NCI-H510A (cell line): ENCODE measurements at regions not wholly inside any gene's neighbourhood (a gene's known extent, or its start where the extent isn't known, plus 50 kb on each side); places are given as distances from the start of the nearest gene placed in this dataset.

Source experiments
- DNase-seq: peaks from one replicate; lab custom pipeline; 2025; lab: John Stamatoyannopoulos, UW

GRCh38 chr20:52643034-52643433, 329.1 kb upstream of the TSHZ2 start:
- no peak for DNase-seq

- DNase-seq: no peak
Measured at GRCh38 chr20:52637201-52637600, 335.0 kb upstream of the TSHZ2 start.

GRCh38 chr20:52631469-52631868, 340.7 kb upstream of the TSHZ2 start:
- no peak for DNase-seq

- DNase-seq: no peak
Measured at GRCh38 chr20:52630138-52630537, 342.0 kb upstream of the TSHZ2 start.

DNA sequence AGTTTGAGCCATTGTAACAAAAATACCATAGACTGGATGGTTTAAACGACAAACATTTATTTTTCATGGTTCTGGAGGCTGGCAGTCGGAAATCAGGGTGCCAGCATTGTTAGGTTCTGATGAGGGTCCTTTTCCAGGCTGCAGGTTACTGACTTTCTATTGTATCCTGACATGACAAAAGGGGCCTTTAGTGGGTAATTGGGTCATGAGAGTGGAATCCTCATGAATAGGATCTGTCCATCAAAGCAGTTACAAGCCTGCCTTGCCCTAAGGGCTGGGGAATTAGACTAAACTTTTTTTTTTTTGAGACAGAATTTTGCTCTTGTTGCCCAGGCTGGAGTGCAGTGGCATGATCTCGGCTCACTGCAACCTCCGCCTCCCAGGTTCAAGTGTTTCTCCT, 347.9 kb upstream of the TSHZ2 start:
- no peak for DNase-seq

DNA sequence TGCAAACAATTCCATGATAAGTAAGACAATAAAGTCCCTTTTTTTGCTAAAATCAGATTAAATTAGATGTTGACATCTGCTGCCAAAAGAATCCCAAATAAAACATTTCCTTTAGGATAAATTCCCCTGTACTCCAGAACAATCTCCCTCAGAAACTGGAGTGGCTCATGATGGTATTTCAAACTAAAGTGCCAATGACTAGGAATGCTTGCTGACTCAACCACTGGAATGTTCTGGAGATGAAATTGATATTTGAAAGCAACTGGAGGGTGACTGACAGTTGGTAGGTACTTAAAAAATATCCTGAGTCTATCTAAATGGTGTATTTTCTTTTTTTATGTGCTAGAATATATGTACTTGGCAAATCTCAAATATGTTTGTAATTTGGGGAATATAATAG, 350.1 kb upstream of the TSHZ2 start:
- no peak for DNase-seq

GRCh38 chr20:52621401-52621800, 350.8 kb upstream of the TSHZ2 start:
- DNase-seq: no peak

DNA sequence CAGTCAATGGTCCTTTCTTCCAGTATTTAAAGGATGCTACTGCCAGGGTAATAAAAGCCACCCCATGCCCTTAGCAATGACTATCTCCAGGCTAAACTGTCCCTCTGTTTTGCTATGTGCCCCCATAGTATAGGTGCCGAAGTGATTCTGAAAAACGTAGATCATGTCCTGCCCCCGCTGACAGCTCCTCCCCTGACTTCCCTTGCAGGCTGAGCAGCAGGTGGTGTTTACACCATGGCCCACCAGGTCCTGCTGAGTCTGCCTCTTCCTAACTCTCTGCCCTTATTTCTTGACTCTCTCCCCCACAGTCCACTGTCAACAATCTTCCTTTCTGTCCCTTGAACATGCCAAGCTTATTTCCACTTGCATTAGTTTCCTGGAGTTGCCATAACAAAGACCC, 352.5 kb upstream of the TSHZ2 start:
- no peak for DNase-seq

DNA sequence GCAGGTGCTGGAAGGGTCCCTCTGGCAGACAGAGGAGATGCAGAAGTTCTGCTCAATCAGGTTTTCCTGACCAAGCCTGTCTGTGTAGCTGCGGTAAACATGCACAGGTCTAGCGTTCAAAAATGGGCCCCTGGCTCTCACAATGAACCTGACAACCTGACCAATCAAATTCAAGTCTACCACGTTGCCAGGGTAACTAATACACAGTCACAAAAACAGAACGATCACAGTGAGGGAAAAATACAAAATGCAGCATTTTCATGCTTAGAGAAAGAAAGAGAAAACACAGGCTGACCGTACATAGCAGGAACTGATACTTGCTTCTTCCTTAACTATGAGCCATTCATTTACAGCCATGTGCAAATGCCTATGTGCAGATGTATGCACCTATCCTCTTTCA, 353.1 kb upstream of the TSHZ2 start:
- DNase-seq: no peak

- DNase-seq: no peak
Measured at GRCh38 chr20:52616629-52617028, 355.5 kb upstream of the TSHZ2 start.

- no peak for DNase-seq
Measured at GRCh38 chr20:52614051-52614863, 357.9 kb upstream of the TSHZ2 start.

DNA sequence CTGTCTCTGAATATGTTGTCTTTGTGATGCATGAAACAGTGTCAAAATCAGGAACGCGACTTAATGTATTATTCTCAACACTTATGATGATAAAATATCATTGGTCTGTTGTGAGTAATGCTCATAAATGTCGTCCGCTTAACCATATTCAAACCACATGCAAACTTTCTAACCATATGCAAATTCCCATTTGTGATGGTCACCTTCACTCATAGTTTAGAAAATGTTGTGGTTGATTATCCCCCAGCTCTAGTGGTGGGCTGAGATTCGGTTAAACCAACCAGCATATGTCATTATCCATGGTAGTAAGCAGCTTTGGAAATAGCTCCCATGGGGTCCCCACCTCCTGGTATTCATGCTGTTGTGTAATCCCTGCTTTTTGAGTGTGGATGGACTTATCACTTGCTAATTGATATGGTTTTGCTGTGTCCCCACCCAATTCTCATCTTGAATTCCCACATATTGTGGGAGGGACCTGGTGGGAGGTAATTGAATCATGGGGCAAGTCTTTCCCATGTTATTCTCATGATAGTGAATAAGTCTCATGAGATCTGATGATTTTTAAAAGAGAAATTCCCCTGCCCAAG, 360.0 kb upstream of the TSHZ2 start:
- no peak for DNase-seq

DNA sequence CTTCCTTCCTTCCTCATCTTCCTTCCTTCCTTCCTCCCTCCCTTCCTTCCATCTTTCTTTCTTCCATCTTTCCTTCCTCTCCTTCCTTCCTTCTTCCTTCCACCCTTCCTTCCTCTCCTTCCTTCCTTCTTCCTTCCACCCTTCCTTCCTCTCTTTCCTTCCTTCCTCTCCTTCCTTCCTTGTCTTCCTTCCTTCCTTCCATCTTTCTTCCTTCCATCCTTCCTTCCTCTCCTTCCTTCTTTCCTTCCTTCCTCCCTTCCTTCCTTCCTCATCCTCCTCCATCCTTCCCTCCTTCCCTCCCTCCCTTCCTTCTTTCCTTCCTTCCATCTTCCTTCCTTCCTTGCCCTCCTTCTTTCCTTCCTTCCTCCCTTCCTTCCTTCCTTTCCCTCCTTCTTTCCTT, 361.4 kb upstream of the TSHZ2 start:
- no peak for DNase-seq

DNA sequence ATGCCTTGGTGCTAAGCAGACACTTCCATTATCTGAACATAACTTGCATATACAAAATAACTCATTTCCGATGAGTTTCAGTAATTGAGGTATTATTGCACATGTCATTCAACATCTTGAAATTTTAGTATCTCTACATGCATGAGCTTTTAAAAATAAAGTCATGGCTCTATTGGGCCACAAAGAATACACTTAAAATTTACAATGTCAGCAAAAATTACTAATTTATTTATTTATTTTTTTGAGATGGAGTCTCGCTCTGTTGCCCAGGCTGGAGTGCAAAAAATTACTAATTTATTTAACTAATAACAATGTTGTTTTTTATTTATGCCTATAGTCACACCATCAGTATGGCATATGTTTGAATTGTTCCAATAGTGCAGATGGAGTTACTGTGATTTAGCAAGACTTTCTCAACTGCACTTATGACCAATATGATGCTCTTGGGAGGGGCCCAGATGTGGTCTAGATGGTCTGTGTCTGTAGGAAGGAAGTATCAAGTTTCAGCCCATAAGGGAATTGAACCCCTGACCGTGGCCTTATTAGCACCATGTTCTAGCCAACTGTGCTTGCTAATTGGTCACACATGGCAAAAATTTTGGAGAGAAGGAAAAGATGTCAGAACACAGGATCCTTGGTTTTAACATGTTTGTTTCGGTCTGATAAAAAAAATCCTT, 370.7 kb upstream of the TSHZ2 start:
- no peak for DNase-seq

DNA sequence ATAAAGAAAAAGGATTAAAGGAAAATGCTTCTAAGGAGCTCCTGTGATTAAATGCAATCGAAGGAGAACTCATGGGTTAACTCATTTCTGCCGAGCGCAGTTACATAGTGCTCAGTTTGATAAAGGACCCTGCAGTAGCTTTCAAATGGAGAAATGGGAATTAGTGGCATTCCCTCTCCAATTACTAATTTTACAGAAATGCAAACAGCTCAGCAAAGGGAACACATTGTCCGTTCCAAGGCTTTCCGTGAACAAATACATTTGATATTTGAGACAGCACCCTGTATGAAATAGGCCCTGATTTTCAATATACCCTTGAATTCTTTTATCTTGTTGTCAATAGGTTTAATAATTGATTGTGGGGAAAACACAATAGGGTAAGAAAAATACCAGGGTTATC, 375.9 kb upstream of the TSHZ2 start:
- no peak for DNase-seq

DNA sequence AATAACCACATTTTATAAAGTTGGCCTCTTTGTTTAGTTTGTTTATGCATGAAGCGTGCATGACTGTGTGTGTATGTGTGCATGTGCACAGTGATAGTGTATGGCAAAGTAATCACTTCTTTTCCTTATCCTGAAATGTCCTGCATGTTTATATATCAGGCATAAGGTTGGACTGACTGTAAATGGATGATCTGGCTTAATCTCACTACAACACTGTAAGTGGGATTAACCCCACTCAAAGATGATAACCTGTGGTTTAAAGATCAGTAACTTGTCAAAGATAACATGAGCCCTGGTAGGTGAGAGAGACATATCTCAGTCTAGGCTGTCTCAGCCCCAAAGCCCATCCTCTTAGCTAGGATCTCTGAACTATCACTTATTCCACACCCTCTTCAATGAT, 376.6 kb upstream of the TSHZ2 start:
- no peak for DNase-seq

- no peak for DNase-seq
Measured at GRCh38 chr20:52593654-52594053, 378.5 kb upstream of the TSHZ2 start.

GRCh38 chr20:52592567-52592966, 379.6 kb upstream of the TSHZ2 start:
- DNase-seq: no peak

DNA sequence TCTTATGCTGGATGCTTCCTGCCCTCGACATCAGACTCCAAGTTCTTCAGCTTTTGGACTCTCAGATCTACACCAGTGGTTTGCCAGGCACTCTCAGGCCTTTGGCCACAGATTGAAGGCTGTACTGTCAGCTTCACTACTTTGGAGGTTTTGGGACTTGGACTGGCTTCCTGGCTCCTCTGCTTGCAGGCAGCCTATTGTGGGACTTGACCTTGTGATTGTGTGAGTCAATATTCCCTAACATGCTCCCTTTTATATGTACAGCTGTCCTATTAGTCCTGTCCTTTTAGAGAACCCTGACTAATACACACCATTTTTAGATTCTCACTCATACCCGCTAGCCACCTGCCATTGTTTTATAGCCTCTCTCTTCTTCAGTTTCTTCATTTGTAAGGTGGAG, 382.1 kb upstream of the TSHZ2 start:
- DNase-seq: no peak

- DNase-seq: no peak
Measured at GRCh38 chr20:52589251-52589812, 382.8 kb upstream of the TSHZ2 start.

DNA sequence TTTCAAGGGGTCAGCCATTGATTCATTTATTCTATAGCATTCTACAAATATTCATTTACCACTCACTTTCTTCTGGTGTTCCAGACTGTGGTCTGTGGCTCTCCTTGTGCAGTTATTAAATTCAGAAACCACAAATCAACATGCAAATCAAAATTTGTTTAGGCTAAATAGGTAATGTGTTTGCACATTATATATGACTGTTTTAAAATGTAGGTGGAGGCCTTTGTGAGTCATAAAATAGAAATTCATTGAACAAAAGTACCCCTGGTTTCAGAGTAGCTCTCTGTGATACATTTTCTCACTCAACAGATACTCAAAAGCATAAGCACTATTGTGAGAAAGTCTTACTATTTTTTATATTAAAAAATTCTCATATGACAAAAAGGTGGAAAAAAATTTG, 385.5 kb upstream of the TSHZ2 start:
- no peak for DNase-seq

GRCh38 chr20:52585333-52585732, 386.8 kb upstream of the TSHZ2 start:
- DNase-seq: no peak

DNA sequence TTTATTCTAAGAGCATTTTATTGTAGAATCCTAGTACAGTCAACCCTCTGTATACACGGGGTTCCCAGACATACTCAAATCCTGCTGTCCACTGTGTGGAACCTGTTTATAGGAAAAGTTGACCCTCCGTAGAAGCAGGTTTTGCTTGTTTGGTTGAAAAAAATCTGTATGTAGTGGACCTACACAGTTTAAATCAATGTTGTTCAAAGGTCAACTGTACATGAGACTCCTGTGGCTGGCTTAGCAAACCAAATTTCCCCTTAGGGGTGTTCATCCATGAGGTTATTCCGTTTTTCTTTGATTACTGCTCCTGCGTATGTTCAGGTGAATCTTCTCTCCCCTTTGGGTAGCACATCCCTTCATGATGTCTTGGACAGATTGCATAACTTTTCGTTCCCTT, 387.0 kb upstream of the ZFP64 start:
- no peak for DNase-seq
